SH-SY5Y (cell line): ENCODE measurements at regions not wholly inside any gene's neighbourhood (a gene's known extent, or its start where the extent isn't known, plus 50 kb on each side); places are given as distances from the start of the nearest gene placed in this dataset.

Source experiments
- GATA2 ChIP-seq: IDR thresholded peaks from 2 replicates; pipeline ENCODE4 v1.6.1; 2011; ENCODE audit warnings: mild to moderate bottlenecking, low read depth, low read length
- GATA3 ChIP-seq: IDR thresholded peaks from 2 replicates; pipeline ENCODE4 v1.6.1; 2011; ENCODE audit warnings: low read depth, mild to moderate bottlenecking, low read length, moderate library complexity

DNA sequence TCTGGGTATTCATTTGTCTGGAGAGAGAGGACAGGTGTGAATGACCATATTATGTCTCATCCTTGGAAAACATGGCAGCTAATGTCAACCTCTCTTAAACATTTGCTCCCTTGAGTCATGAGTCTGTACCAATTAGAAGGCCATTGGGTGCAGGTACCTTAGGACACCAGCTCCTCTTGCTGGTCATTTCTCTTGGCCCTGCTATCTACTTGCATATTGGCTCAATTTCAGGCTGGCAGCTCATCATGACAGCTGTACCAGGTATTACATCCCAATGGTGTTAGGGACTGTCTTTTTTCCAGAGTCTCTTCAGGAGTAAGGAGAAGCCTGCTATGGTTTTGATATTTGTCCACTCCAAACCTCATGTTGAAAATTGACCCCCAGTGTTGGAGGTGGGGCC is 92.2 kb upstream of the ANKRD28 start:
- TF ChIP-seq GATA2 = no peak

DNA sequence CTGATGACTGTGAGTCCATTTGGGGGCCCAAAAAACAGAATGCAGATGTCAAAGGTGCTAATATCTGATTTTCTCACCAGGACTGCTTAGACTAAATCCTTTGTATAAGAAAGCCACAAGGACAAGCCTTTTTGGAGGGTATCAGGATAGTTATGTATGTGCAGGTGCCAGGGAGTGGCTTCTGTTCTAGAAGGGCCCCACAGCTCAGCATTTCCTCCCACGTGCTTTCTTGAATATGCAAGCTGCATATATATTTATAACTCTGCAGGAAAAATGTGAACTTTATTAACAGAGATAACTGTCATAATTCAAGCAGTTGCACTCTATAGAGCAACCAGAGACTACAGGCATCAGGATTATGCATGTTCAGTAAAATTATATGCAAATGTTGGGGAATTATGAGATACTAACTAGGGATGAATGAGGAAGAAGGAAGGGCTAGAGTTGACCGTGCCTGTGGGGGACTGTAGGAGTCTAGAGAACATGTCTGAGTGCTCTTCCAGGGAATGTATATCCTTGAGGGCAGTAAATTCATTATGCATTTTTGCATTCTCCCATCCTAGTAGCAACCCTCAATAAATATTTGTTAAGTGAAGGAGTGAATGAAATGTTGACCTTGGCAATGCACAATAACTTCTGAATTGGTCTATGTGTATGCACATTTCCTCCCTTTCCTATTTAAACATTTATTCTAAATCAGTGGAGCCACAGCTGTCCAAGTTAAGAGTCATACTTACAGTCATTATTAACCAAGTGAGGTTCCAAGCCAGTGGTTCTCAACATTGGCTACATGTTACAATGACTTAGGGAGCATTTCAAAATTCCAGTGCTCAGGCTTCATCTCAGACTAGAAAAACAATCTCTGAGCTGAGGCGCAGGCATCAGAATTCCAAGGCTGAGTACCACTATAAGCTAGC is 94.8 kb upstream of the ANKRD28 start:
- TF ChIP-seq GATA2 (no peak), GATA3 (no peak)

DNA sequence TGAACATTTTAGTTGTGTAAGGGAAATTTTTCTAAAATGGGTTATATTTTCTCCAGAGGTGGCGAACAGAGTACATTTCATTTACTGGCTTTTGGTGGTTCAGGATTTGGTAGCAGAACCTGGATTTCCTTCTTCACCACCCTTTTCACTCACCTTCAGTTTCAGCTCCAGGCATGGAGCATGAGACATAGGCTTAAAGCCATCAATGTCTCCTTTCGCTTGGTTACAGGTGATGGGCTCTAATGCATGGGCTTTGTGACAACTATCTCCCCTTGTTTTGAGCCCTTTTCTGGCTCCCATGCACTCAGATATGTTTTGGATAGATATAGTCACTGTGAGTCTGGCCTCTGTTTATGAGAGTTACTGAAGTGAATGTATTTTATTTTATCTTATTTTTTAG is 96.6 kb upstream of the ANKRD28 start:
- TF ChIP-seq GATA3 (no peak), GATA2 (no peak)

DNA sequence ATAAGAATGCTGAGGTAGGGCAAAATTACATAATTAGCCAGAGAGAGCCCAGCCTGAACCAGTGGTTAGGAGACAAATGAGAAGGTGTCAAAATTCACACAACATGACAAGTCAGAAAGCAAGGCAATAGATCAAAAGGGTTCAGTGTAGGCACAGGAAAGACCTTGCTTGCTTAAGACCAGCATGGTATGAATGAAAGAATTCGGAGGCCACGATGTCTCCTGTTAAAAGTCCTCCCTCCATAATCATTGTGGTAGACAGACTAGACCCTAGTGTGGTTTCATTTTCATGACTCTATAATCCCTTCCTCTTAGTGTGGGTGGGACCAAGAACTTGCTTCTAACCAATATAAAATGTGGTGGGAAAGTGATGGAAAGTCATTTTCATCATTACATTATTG is 98.7 kb upstream of the ANKRD28 start:
- TF ChIP-seq GATA3 (no peak), GATA2 (no peak)

DNA sequence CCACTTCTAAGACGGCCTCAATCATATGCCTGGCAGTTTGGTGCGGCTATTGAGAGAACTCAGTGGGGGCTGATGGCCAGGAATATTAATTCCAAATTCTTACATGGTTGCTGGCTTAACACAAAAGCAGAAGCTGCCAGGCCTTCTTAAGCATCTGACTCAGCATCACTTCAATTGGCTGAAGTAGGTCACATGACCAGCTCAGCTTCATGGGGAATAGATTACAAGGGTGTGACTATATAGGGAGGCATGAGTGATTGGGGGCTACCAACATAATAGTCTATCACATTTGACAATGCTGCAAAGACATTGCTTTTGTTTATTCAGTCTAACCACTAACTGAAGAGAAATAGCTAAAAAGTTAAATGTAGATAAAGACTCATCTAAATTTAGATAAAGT is 101.6 kb upstream of the ANKRD28 start:
- TF ChIP-seq GATA3 = no peak
- no peak for TF ChIP-seq GATA2

DNA sequence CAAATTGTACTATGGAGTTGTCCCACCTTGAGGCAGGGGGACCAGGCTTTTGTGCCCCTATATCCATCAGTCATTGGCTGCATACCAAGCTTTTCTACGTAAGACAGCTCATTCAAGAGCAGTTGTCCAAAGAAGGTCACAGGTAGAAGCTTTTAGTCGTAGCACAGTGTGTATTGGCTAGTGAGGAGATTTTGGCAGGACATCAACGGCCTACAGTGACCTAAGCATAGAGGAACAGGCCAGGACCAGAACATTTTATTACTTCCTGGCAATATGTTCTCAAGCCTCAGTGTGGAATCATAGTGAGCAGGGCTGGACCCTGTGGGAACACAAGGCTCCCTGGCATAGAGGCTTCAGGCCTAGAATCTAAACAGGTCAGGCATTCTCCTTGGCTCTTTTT is 105.4 kb upstream of the ANKRD28 start:
- no peak for TF ChIP-seq GATA2
- no peak for TF ChIP-seq GATA3

DNA sequence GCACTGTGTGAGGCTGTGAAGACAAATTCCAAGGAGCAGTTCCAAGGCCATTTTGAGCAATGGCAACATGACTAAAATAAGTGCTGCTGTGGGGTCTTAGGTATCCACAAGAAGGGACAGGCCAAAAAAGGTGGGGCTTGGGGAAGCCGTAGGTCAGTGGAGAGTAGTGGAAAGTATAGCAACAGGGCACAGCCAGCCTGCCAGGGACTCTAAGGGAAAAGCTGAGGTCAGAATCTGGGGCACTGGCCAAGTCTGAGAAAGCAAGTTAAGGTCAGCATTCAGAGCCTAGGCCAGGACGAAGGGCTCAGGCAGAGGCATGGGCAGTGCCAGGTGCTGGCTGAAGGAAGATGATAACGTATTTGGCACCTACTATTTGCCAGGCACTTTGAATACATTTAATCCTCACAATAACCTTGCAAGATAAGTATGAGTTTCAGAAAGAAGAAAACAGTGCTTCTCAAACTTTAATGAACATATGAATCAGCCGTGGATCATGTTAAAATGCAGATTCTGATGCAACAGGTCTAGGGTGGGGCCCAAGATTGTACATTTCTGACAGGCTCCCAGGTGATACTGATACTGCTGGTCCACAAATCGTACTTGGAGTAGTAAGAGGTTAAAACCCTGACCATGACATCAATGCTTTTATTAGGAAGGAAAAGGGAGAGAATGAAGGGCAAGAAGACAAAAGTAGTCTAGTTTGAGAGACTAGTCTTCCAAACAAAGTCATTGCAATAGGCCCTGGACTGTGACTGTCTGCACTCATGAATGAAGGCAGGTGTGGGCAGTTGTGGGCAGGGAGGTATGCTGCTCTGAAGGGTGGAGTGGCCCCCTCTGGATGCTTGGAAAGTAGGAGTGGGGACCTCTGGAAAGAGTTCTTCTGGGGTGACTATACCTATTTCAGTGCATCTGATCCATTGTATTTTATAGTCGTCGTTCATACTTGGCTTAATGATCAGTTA is 106.3 kb upstream of the ANKRD28 start:
- TF ChIP-seq GATA2 = no peak
- TF ChIP-seq GATA3 = no peak

DNA sequence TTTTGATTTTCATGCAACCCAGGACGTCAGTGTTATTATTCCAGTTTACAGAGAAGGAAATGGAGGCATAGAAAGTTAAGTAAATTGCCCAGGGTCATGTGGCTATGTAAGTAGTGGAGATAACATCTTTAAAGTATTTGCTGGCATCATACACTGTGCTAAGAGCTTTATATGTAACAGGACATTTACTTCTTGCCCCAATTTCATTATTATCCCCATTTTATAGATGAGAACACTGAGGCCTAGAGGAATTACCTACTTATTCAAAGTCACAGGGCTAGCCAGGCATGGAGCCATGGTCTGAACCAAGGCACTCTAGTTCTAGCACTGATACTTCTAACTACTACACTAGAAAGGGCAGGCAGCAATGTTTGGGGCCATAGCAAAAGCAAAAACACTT is 107.3 kb upstream of the ANKRD28 start:
- TF ChIP-seq GATA2 = no peak
- TF ChIP-seq GATA3 = no peak

DNA sequence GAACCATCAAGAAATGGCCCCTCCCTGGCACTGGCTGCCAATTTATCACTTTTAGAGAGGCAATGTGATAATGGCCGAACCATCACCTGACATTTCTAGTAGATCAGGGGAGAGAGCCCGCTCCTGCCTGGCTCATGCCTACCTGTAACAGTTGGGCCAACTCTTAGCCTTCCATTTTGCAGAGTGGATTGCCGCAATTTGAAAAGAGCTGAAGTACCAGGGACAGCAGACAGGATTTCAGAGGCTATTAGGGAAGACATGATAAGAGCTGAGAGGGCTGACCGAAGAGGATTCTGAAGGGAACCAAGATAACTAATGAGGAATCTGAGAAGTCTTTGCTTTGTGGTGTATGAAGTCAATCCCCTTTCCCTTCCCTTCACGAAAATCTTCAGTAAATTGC is 121.2 kb upstream of the ANKRD28 start:
- no peak for TF ChIP-seq GATA2
- no peak for TF ChIP-seq GATA3

DNA sequence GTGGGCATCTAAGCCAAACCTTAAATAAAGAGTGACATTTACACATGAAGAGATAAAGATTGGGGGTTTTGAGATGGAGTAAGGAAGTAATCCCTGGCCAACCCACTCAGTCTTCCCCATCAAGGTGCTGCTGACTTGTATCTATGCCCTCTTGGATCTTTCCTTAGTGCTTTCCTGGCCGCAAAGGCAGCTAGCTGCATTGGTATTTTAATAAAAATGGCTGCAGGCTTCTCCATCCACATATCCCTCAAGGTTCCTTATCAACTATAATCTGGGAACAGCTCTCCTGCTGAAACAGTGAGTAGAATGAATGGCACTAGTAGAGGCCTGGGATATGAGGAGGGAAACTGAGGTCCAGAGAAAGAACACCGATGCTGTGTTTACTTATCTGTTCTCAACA is 122.2 kb upstream of the ANKRD28 start:
- TF ChIP-seq GATA3 (no peak), GATA2 (no peak)

DNA sequence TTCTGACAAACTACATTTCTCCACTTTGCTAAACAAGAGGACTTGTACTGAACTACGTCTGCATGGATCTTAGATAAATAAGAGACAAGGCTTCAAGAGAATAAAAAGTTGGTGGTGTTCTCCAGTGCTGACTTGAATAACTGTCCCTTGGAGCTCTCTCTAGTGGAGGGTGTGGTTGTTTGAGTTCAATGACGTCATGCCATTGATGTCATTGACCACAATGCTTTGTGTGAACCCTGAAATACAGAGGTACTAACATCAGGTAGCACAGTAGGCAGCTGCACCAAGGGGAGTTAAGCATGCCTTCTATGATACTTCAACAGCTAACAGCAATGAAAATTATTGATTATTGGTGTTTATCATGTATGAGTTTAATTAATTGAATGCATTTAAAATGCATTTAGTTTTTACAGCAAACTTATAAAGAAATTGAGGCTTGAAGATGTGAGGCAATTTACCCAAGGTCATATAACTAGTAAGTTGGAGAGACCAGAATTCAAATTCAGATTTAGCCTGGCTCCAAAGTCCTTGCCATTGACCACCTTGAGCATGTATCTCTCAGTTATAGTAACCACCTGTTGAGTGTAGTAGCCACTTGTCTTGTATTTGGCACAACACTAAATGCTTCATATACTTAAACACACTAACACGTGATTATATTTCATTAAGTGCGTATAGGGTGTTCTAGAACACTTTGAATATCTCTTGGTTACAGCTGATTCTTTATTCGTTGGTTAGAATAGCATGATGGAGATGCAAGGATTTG is 126.0 kb upstream of the ANKRD28 start:
- TF ChIP-seq GATA2 (no peak), GATA3 (no peak)

DNA sequence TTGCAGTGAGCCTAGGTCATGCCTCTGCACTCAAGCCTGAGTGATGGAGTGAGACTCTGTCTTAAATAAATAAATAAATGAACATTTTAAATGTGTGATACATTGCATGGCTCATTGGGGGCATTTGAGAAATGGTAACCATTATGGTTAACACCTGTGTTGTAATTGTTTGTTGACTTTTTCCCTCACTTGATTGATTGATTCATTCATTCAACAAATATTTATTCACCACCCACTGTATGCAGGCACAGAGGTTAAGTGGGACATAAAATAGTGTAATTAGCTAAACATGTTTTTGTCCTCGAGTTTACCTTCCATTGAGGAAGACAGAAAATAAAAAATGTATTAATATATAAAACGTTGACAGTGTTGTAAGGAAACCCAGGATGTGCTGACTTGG is 127.1 kb upstream of the ANKRD28 start:
- no peak for TF ChIP-seq GATA2
- no peak for TF ChIP-seq GATA3

DNA sequence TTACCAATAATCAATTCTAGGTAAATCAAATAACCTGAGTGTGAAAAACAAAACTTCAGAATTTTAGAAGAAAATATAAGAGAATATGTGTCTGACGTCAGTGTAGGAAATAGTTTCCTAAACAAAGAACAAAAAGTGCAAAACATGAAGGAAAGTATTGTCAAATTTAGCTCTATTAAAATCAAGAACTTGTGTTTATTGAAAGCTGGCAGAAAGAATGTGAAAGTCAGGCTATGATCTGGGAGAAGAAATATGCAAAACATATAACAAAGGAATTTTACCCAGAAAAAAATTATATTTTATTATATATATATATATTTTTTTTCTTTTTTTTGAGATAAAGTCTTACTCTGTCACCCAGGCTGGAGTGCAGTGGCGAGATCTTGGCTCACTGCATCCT is 129.1 kb upstream of the ANKRD28 start:
- TF ChIP-seq GATA2 = no peak
- no peak for TF ChIP-seq GATA3

DNA sequence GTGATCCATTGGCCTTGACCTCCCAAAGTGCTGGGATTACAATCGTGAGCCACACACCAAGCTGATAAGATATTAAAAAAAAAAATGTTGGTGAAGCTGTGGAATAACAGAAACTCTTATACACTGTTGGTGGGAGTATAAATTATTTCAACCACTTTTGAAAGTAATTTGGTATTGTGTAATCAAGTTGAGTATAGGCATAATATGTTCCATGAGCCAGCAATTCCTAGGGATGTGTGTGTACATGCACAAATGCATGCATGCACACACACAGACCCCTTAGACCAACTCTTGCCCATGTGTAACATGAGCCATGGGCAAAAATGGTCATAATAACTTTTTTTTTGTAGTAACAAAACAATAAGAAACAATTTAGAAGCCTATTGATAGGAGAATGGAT is 130.2 kb upstream of the ANKRD28 start:
- no peak for TF ChIP-seq GATA2
